ENCODE measurements at regions not wholly inside any gene's neighbourhood (a gene's known extent, or its start where the extent isn't known, plus 50 kb on each side); places are given as distances from the start of the nearest gene placed in this dataset.

DNA sequence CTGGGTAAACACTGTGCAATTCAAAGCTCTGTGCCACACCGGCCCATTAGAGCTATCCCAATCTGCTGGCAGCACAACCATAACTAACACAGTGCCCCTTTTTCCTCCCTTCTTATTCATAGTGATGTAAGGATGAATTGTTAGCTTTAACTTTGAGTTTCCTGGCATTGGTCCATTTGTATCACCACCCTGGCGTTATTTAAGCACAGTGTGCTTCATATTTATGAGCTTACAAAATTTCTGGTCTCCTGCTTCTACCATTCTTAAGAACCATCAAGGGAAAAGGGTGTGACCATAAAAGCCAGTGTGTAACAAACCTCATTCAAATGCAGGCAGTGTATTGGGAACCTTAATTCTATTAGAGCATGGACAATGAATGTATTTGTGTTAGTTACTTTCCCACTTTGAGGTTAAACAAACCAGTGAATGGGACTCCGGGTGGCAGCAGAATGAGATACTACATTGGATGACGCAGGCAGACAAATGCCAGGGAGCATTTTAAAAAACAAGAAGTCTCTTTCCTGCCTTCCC is 222.6 kb downstream of the TMEM161B start:
- TF ChIP-seq, protein P1, sequence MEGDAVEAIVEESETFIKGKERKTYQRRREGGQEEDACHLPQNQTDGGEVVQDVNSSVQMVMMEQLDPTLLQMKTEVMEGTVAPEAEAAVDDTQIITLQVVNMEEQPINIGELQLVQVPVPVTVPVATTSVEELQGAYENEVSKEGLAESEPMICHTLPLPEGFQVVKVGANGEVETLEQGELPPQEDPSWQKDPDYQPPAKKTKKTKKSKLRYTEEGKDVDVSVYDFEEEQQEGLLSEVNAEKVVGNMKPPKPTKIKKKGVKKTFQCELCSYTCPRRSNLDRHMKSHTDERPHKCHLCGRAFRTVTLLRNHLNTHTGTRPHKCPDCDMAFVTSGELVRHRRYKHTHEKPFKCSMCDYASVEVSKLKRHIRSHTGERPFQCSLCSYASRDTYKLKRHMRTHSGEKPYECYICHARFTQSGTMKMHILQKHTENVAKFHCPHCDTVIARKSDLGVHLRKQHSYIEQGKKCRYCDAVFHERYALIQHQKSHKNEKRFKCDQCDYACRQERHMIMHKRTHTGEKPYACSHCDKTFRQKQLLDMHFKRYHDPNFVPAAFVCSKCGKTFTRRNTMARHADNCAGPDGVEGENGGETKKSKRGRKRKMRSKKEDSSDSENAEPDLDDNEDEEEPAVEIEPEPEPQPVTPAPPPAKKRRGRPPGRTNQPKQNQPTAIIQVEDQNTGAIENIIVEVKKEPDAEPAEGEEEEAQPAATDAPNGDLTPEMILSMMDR (IDR thresholded peaks at IDR 0.05 in 2 of 3, conservative IDR thresholded peaks at IDR 0.05 in 1 of 3; ENCODE audit: control insufficient read depth in 2 of 3, extremely low read depth in 1 of 3, insufficient read depth in 1 of 3, low read depth in 3 of 3, low read length in 3 of 3) = no peak
- TF ChIP-seq RAD21 (IDR thresholded peaks at IDR 0.05; ENCODE audit: insufficient read depth, low read depth, low read length) = no peak
- TF ChIP-seq, protein P2, sequence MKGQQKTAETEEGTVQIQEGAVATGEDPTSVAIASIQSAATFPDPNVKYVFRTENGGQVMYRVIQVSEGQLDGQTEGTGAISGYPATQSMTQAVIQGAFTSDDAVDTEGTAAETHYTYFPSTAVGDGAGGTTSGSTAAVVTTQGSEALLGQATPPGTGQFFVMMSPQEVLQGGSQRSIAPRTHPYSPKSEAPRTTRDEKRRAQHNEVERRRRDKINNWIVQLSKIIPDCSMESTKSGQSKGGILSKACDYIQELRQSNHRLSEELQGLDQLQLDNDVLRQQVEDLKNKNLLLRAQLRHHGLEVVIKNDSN (IDR thresholded peaks at IDR 0.05; ENCODE audit: borderline replicate concordance, extremely low read length, insufficient read depth, low read depth, low read length) = no peak

Measured in GM12878 (cell line).